BE2C (cell line): ENCODE measurements at regions not wholly inside any gene's neighbourhood (a gene's known extent, or its start where the extent isn't known, plus 50 kb on each side); places are given as distances from the start of the nearest gene placed in this dataset.

ENCODE experiments used
- DNase-seq: peaks from one replicate; pipeline ENCODE4 v3.0.0-alpha.2; 2020
- H3K27me3 ChIP-seq: fragments of 250-450 bp; sonication (Bioruptor Pico); 2 replicates; pipeline ENCODE4 v1.5.1; 2020; ENCODE audit warnings: mild to moderate bottlenecking
- H3K36me3 ChIP-seq: fragments of 250-450 bp; sonication (Bioruptor Pico); 2 replicates; pipeline ENCODE4 v1.5.1; 2020; ENCODE audit warnings: mild to moderate bottlenecking
- H3K4me1 ChIP-seq: fragments of 250-450 bp; sonication (Bioruptor Pico); 2 replicates; pipeline ENCODE4 v1.5.1; 2020
- H3K4me3 ChIP-seq: 2 replicates; pipeline ENCODE4 v1.5.1; 2011; ENCODE audit warnings: low read depth, low read length
- H3K9me3 ChIP-seq: fragments of 250-450 bp; sonication (Bioruptor Pico); 2 replicates; pipeline ENCODE4 v1.5.1; 2020
- TF ChIP-seq, protein P1 (sequence below): IDR thresholded peaks from 2 replicates; pipeline ENCODE4 v1.5.1; 2012; ENCODE audit warnings: mild to moderate bottlenecking, low read depth, low read length

DNA sequence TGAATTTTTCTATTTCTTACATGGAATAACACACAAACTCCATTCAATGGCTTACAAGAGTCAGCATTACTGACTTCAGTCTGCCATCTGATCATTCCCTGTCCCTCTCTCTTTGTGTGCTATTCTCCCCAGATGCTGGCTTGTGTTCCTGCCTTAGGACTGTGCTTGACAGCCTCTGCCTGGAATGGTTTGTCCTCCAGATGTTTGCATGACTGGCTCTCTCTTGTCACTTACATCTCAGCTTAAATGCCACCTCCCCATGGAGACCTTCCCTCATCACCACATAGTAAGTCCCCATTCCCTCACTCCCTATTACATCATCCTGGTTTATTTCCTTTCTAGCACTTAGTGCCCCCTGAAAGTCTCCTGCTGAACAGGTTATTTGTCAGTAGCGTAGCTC is 181.6 kb downstream of the KTN1 start:
- TF ChIP-seq, protein P1, sequence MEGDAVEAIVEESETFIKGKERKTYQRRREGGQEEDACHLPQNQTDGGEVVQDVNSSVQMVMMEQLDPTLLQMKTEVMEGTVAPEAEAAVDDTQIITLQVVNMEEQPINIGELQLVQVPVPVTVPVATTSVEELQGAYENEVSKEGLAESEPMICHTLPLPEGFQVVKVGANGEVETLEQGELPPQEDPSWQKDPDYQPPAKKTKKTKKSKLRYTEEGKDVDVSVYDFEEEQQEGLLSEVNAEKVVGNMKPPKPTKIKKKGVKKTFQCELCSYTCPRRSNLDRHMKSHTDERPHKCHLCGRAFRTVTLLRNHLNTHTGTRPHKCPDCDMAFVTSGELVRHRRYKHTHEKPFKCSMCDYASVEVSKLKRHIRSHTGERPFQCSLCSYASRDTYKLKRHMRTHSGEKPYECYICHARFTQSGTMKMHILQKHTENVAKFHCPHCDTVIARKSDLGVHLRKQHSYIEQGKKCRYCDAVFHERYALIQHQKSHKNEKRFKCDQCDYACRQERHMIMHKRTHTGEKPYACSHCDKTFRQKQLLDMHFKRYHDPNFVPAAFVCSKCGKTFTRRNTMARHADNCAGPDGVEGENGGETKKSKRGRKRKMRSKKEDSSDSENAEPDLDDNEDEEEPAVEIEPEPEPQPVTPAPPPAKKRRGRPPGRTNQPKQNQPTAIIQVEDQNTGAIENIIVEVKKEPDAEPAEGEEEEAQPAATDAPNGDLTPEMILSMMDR, result no peak
- Histone ChIP-seq H3K4me3 (no peak overlapping the region), H3K9me3 (no peaks in the 10 kb centered on the region), H3K27me3 (no peaks in the 10 kb centered on the region), H3K4me1 (no peaks in the 10 kb centered on the region), H3K36me3 (no peaks in the 10 kb centered on the region)
- no peak for DNase-seq

DNA sequence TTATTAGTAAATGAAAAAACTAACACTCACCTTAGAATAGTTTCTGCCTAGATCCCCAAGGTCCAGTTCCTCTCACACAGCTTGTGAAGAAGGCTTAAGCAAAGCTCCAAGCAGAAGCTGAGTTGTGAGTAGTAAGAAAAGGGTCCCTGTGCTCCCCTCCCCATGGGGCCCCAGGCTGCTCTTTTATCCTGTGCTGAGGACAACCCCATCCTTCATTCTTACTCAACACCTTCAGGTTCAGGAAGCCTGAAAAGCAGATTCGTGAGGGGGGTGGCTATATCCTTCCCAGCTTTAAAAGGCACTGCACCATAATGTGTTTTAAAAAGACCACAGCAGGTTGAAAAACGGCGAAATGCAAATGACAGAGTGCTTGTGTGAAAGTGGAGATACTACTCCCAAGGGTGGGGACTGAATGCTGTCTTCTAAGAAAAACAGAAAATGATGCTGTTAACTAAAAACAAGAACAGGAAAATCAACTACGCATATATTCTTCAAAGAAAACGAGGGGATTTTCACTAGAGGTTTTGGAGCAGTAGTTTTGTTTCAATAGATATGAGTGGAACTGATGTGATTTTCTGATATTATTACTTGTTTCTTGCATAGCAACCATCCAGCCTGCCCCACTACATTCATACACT is 182.7 kb downstream of the KTN1 start:
- no peak overlapping the region for H3K4me3 ChIP-seq
- no peaks in the 10 kb centered on the region for H3K27me3 ChIP-seq
- TF ChIP-seq, protein P1, result no peak
- DNase-seq, result no peak
- H3K4me1 ChIP-seq, result no peaks in the 10 kb centered on the region
- no peaks in the 10 kb centered on the region for H3K9me3 ChIP-seq
- no peaks in the 10 kb centered on the region for H3K36me3 ChIP-seq

DNA sequence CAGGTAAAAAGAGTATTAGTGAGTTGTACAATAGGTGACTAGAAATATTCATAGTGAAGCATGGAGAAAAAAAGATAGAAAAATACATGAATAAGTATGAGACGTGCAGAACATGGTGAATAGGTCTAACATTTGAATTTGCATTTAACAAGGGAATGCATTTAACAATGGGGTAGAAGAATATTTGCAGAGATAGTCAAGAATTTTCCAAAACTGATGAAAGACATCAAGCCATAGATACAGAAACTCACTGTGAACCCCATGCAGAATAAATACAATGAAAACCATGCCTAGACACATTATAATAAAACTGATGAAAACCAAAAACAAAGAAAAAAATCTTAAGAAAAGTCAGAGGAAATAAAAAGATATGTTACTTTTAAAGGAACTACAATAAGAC is 184.8 kb downstream of the KTN1 start:
- H3K36me3 ChIP-seq, result no peaks in the 10 kb centered on the region
- no peaks in the 10 kb centered on the region for H3K4me1 ChIP-seq
- H3K27me3 ChIP-seq, result no peaks in the 10 kb centered on the region
- TF ChIP-seq, protein P1, result no peak
- H3K9me3 ChIP-seq, result no peaks in the 10 kb centered on the region
- DNase-seq, result no peak
- no peak overlapping the region for H3K4me3 ChIP-seq

DNA sequence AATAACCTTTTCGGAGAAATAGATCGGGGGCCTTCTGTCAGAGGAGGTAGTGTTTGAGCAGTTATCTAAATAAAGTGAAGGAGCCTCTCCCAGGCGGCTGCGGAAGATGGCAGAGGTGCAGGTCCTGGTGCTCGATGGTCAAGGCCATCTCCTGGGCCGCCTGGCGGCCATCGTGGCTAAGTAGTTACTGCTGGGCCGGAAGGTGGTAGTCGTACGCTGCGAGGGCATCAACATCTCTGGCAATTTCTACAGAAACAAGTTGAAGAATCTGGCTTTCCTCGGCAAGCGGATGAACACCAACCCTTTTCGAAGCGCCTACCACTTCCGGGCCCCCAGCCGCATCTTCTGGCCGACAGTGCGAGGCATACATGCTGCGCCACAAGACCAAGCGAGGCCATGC is 186.1 kb downstream of the KTN1 start:
- TF ChIP-seq, protein P1, result no peak
- no peak overlapping the region for H3K4me3 ChIP-seq
- no peak for DNase-seq
- no peaks in the 10 kb centered on the region for H3K36me3 ChIP-seq
- H3K9me3 ChIP-seq, result no peaks in the 10 kb centered on the region
- no peaks in the 10 kb centered on the region for H3K4me1 ChIP-seq
- H3K27me3 ChIP-seq, result no peaks in the 10 kb centered on the region

DNA sequence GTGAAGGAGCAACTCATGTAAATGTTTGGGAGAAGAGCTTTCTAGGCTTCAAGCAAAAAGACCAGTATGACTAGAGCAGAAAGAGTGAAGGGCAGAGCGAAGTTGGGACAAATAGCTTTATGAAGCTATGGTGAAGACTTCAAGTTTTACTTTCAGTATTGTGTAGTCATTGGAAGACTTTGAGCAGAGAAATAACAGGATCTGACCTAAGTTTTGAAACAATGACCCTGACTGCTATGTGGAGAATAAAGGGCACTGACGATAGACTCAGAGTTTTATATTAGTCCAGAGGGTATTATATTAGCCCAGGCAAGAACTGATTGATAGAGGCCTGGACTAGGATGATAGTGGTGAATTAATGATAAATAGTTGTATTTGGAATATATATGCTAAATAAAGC is 187.3 kb downstream of the KTN1 start:
- no peaks in the 10 kb centered on the region for H3K9me3 ChIP-seq
- H3K4me1 ChIP-seq, result no peaks in the 10 kb centered on the region
- H3K4me3 ChIP-seq, result no peak overlapping the region
- no peaks in the 10 kb centered on the region for H3K27me3 ChIP-seq
- H3K36me3 ChIP-seq, result no peaks in the 10 kb centered on the region
- no peak for DNase-seq
- TF ChIP-seq, protein P1, result no peak

DNA sequence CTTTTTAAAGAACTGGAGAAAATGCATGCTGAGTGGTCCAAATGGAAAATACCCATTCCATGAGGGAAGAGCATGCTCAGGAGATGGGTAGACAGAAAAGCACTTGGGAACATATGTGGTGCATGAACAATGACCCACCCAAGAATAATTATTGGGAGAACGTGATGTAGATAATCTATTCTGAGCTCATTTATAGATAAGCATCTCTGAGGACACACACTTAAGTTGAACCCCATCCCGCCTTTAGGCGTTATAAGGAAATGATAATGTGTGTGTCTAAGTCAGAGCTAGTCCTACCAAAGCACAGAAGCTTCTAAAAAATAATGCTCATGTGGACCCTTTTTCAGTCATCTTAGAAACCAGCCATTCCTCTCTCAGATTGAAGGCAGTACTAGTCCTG is 189.9 kb downstream of the KTN1 start:
- H3K4me1 ChIP-seq, result no peaks in the 10 kb centered on the region
- TF ChIP-seq, protein P1, result no peak
- H3K4me3 ChIP-seq, result no peak overlapping the region
- no peaks in the 10 kb centered on the region for H3K36me3 ChIP-seq
- DNase-seq, result no peak
- H3K9me3 ChIP-seq, result no peaks in the 10 kb centered on the region
- H3K27me3 ChIP-seq, result no peaks in the 10 kb centered on the region
